Fibroblast of skin of back (primary cell): ENCODE measurements at regions not wholly inside any gene's neighbourhood (a gene's known extent, or its start where the extent isn't known, plus 50 kb on each side); places are given as distances from the start of the nearest gene placed in this dataset.
A peak's percentile ranks its signal among the peaks of the same experiment; 100 is the strongest.
"Not testable (repeated sequence)": the region's sequence is repeated elsewhere in the genome, so short reads cannot be mapped to it uniquely, and the experiment has no call there.

Source experiments
- DNase-seq: peaks from one replicate; pipeline ENCODE4 v3.0.0-alpha.2; 2013

GRCh38 chr18:43819873-43820272 is 542.6 kb upstream of the SYT4 start:
- no peak for DNase-seq

- no peak for DNase-seq
Measured at GRCh38 chr18:43825768-43826167, 548.5 kb upstream of the SYT4 start.

- no peak for DNase-seq
Measured at GRCh38 chr18:43826215-43826614, 548.9 kb upstream of the SYT4 start.

- DNase-seq, result no peak
Measured at GRCh38 chr18:43827311-43827710, 550.0 kb upstream of the SYT4 start.

GRCh38 chr18:43830303-43830702 is 553.0 kb upstream of the SYT4 start:
- DNase-seq, result no peak

GRCh38 chr18:43830947-43831346 is 553.7 kb upstream of the SYT4 start:
- DNase-seq, result no peak

- DNase-seq, result no peak
Measured at GRCh38 chr18:43846299-43846698, 569.0 kb upstream of the SYT4 start.

- DNase-seq, result peak; percentile 13
Measured at GRCh38 chr18:43847164-43848091, 570.1 kb upstream of the SYT4 start.

GRCh38 chr18:43849831-43850230 is 572.5 kb upstream of the SYT4 start:
- DNase-seq, result not testable (repeated sequence)

- no peak for DNase-seq
Measured at GRCh38 chr18:43855376-43855775, 578.1 kb upstream of the SYT4 start.

- no peak for DNase-seq
Measured at GRCh38 chr18:43863180-43863579, 585.9 kb upstream of the SYT4 start.

- no peak for DNase-seq
Measured at GRCh38 chr18:43866696-43867095, 589.4 kb upstream of the SYT4 start.

- no peak for DNase-seq
Measured at GRCh38 chr18:43868497-43868995, 591.3 kb upstream of the SYT4 start.

- DNase-seq, result peak; percentile 85
Measured at GRCh38 chr18:43869451-43870008, 592.2 kb upstream of the SYT4 start.

- DNase-seq, result no peak
Measured at GRCh38 chr18:43870626-43871025, 593.3 kb upstream of the SYT4 start.

GRCh38 chr18:43875511-43875910 is 598.2 kb upstream of the SYT4 start:
- no peak for DNase-seq

GRCh38 chr18:43876286-43876685 is 599.0 kb upstream of the SYT4 start:
- no peak for DNase-seq

GRCh38 chr18:43876748-43877147 is 599.5 kb upstream of the SYT4 start:
- no peak for DNase-seq

GRCh38 chr18:43877616-43878321 is 600.5 kb upstream of the SYT4 start:
- DNase-seq, result no peak

GRCh38 chr18:43879415-43879814 is 602.1 kb upstream of the SYT4 start:
- DNase-seq, result no peak

- DNase-seq, result peak; percentile 17
Measured at GRCh38 chr18:43882358-43883055, 605.2 kb upstream of the SYT4 start.

- no peak for DNase-seq
Measured at GRCh38 chr18:43883886-43884285, 606.6 kb upstream of the SYT4 start.

- DNase-seq, result no peak
Measured at GRCh38 chr18:43886341-43886740, 609.1 kb upstream of the SYT4 start.
